Mesendoderm (in vitro differentiated cells): ENCODE measurements at regions not wholly inside any gene's neighbourhood (a gene's known extent, or its start where the extent isn't known, plus 50 kb on each side); places are given as distances from the start of the nearest gene placed in this dataset.

Experiments used
- DNase-seq: peaks from one replicate; pipeline ENCODE4 v3.0.0; 2013
- H2AK5ac ChIP-seq: 2 replicates; pipeline ENCODE4 v1.6.1; 2013; ENCODE audit warnings: low read length, inconsistent platforms
- H2BK120ac ChIP-seq: 2 replicates; pipeline ENCODE4 v1.6.1; 2013; ENCODE audit warnings: low read depth, mild to moderate bottlenecking, low read length, moderate library complexity, mixed read lengths
- H2BK15ac ChIP-seq: replicated peaks from 2 replicates; pipeline ENCODE4 v1.6.1; 2013; ENCODE audit warnings: low read depth, mild to moderate bottlenecking, moderate library complexity
- H2BK5ac ChIP-seq: 2 replicates; pipeline ENCODE4 v1.6.1; 2013; ENCODE audit warnings: low read length, inconsistent platforms
- H3K18ac ChIP-seq: 2 replicates; pipeline ENCODE4 v1.6.1; 2013; ENCODE audit warnings: mild to moderate bottlenecking, low read length, mixed read lengths
- H3K23ac ChIP-seq: one replicate; pipeline ENCODE4 v1.6.1; 2013; ENCODE audit warnings: low read length
- H3K27ac ChIP-seq: 2 replicates; pipeline ENCODE4 v1.5.1; 2013; ENCODE audit warnings: low read depth, mild to moderate bottlenecking, inconsistent platforms, low read length, moderate library complexity
- H3K27me3 ChIP-seq: 2 replicates; pipeline ENCODE4 v1.6.1; 2013; ENCODE audit warnings: low read length, control low read depth, mild to moderate bottlenecking, inconsistent platforms; ENCODE audit not compliant: insufficient read depth, poor library complexity
- H3K36me3 ChIP-seq: 2 replicates; pipeline ENCODE4 v1.6.1; 2013; ENCODE audit warnings: low read length, inconsistent platforms; ENCODE audit not compliant: control insufficient read depth, insufficient read depth
- H3K4ac ChIP-seq: one replicate; pipeline ENCODE4 v1.6.1; 2013; ENCODE audit warnings: low read depth, mild to moderate bottlenecking, low read length, moderate library complexity
- H3K4me1 ChIP-seq: 2 replicates; pipeline ENCODE4 v1.6.1; 2013; ENCODE audit warnings: low read depth, low read length, inconsistent platforms; ENCODE audit not compliant: control insufficient read depth
- H3K4me2 ChIP-seq: 2 replicates; pipeline ENCODE4 v1.6.1; 2013; ENCODE audit warnings: low read length
- H3K4me3 ChIP-seq: 2 replicates; pipeline ENCODE4 v1.5.1; 2013; ENCODE audit warnings: mild to moderate bottlenecking, low read length
- H3K56ac ChIP-seq: one replicate; pipeline ENCODE4 v1.6.1; 2013; ENCODE audit warnings: low read length
- H3K79me1 ChIP-seq: 2 replicates; pipeline ENCODE4 v1.6.1; 2013; ENCODE audit warnings: low read length, inconsistent platforms
- H3K79me2 ChIP-seq: 2 replicates; pipeline ENCODE4 v1.6.1; 2013; ENCODE audit warnings: mild to moderate bottlenecking, low read length; ENCODE audit not compliant: control insufficient read depth, insufficient read depth
- H3K9ac ChIP-seq: 2 replicates; pipeline ENCODE4 v1.6.1; 2013; ENCODE audit warnings: low read length, inconsistent platforms
- H4K5ac ChIP-seq: one replicate; pipeline ENCODE4 v1.6.1; 2013; ENCODE audit warnings: low read length
- H4K8ac ChIP-seq: one replicate; pipeline ENCODE4 v1.6.1; 2013; ENCODE audit warnings: low read depth, mild to moderate bottlenecking, control low read depth, low read length, moderate library complexity
- WGBS: extraction: QIAGEN DNeasy Blood & Tissue Kit; methylation state at CpG from one replicate; pipeline ENCODE4 v1.1.7; 2013; ENCODE audit warnings: low lambda C conversion rate, missing lambda C conversion rate; ENCODE audit not compliant: insufficient coverage; ENCODE audit errors: extremely low coverage; 5-methylcytosine and 5-hydroxymethylcytosine counted together

DNA sequence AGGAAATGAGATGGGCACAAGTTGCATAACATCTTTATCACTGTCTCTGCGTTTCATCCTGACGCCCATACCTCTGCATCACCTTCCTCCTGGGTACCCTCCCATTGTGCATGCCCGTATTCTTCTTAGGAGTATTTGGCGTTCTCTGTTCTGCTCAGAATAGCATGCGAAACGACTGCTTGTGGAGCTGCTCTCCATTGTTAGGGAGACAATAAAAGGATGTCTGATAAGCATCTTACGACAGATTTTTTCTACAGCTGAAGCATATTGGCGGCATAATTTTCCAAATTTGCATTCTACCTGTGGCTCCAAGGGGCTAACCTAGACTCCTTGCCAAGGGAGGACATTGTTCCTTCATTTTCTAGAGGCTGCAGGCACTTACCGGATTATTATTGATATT, 118.6 kb downstream of the EDN1 start:
- H3K56ac ChIP-seq, result no peak overlapping the region

DNA sequence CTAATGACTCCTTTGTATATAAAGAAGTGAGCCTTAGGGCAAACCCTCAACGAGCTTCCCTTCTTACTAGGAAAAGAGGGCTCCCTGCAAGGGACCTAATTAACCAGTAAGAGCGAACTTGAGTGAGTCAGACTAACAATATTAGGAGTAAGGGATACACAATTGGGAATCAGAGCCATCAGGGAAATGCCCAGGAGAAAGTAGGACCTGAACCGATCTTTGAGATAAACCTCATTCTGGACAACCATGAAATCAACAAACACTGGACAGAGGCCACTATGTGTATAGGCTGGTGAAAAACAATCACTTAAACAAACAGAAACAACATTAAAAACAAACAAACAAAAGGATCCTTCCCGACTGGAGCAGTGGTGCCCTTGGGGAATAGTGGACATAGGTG, 120.8 kb downstream of the EDN1 start:
- no peak overlapping the region for H3K23ac ChIP-seq
- no peak overlapping the region for H3K9ac ChIP-seq
- H3K18ac ChIP-seq, result no peak overlapping the region
- DNase-seq, result no peak
- no peak overlapping the region for H2BK5ac ChIP-seq
- H4K8ac ChIP-seq, result no peak overlapping the region
- H3K27me3 ChIP-seq, result no peaks in the 10 kb centered on the region
- no CpG with 5 or more reads among the region's 4 CpGs for WGBS
- no peak overlapping the region for H4K5ac ChIP-seq
- no peak overlapping the region for H3K56ac ChIP-seq
- H3K4me2 ChIP-seq, result no peak overlapping the region
- H2BK120ac ChIP-seq, result no peak overlapping the region
- no peaks in the 10 kb centered on the region for H3K4me1 ChIP-seq
- H2BK15ac ChIP-seq, result no peak overlapping the region
- H2AK5ac ChIP-seq, result no peak overlapping the region
- H3K36me3 ChIP-seq, result no peaks in the 10 kb centered on the region
- no peak overlapping the region for H3K27ac ChIP-seq
- no peak overlapping the region for H3K4ac ChIP-seq
- H3K79me1 ChIP-seq, result no peaks in the 10 kb centered on the region
- H3K79me2 ChIP-seq, result no peaks in the 10 kb centered on the region
- no peak overlapping the region for H3K4me3 ChIP-seq

More for the DNA sequence above, 118.6 kb downstream of the EDN1 start:
- Histone ChIP-seq H3K79me1 (no peaks in the 10 kb centered on the region), H3K4ac (no peak overlapping the region), H2BK15ac (no peak overlapping the region), H3K4me2 (no peak overlapping the region), H2AK5ac (no peak overlapping the region), H3K4me3 (no peak overlapping the region), H2BK5ac (no peak overlapping the region), H3K23ac (no peak overlapping the region), H3K36me3 (no peaks in the 10 kb centered on the region), H2BK120ac (no peak overlapping the region), H3K18ac (no peak overlapping the region), H4K5ac (no peak overlapping the region), H3K79me2 (no peaks in the 10 kb centered on the region), H3K27me3 (no peaks in the 10 kb centered on the region), H3K9ac (no peak overlapping the region), H4K8ac (no peak overlapping the region), H3K4me1 (no peaks in the 10 kb centered on the region), H3K27ac (no peak overlapping the region)
- no CpG with 5 or more reads among the region's 9 CpGs for WGBS
- DNase-seq, result no peak

DNA sequence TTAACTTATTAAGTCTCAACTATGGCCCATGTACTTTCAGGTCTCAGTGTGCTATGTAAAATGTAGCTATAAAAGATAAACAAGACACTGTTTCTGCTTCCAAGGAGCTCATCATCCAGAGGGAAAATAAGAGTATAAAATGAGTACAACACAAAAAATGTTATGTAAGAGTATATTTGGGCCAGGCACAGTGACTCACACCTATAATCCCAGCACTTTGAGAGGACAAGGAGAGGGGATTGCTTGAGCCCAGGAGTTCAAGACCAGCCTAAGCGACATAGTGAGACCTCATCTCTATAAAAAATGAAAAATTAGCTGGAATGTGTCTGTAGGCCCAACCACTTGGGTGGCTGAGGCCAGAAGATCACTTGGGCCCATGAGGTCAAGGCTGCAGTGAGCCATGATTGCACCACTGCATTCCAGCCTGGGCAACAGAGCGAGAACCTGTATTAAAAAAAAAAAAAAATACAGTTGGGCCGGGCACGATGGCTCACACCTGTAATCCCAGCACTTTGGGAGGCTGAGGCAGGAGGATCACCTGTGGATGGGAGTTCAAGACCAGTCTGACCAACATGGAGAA, 124.0 kb downstream of the EDN1 start:
- Histone ChIP-seq H3K79me2 (no peaks in the 10 kb centered on the region), H3K27ac (no peak overlapping the region), H3K18ac (no peak overlapping the region), H3K56ac (no peak overlapping the region), H3K4me1 (no peaks in the 10 kb centered on the region), H2AK5ac (no peak overlapping the region), H2BK120ac (no peak overlapping the region), H3K4me3 (no peak overlapping the region), H3K23ac (no peak overlapping the region), H3K4me2 (no peak overlapping the region), H3K9ac (no peak overlapping the region), H3K4ac (no peak overlapping the region), H3K27me3 (no peaks in the 10 kb centered on the region), H3K79me1 (no peaks in the 10 kb centered on the region), H3K36me3 (no peaks in the 10 kb centered on the region), H4K8ac (no peak overlapping the region), H2BK5ac (no peak overlapping the region), H4K5ac (no peak overlapping the region), H2BK15ac (no peak overlapping the region)
- no CpG with 5 or more reads among the region's 4 CpGs for WGBS
- DNase-seq, result no peak

DNA sequence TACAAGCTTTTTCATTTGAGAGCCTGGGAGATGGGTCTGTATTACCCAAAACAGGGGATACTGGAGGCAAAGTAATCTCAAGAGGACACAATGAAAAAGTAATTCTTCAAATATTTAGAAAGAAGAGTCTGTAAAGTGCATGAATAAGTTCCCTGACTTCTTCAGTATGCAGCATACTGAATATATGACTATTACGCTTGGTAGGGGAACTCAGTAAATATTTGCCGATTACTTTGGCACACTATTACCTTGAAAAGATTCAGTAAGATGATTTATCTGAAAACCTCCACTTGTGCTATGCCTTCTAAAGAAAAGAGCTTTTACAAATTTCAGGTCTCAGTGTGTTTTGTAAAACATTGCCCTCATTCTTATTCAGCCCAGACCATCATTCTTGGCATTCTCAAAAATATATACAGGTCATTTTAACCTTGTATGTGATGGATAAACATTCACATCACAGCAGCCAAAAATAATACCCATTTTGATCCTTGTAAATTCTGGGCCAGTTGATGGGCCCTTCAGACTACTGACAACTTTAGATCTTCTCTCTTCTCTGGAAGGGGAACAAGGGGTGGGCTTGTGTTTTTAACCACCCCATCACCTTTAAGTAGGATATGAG, 125.9 kb downstream of the EDN1 start:
- WGBS, result no CpG with 5 or more reads among the region's 2 CpGs
- DNase-seq, result no peak
- H3K27ac ChIP-seq, result no peak overlapping the region

DNA sequence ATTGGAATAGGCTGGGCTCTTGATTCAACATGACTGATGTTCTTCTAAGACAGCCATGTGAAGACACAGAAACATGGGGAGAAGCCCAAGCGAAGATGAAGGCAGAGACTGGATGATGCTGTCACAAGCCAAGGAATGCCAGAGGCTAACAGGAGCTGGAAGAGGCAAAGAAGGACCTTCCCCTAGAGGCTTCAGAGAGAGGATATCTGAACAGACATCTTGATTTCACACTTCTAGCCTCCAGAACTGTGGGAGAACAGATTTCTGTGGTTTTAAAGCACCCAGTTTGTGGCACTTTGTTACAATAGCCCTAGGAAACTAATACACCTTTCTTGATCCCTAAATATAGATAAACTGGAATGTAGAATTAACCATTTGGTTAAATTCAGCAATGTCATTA, 127.0 kb downstream of the EDN1 start:
- Histone ChIP-seq H2AK5ac (no peak overlapping the region), H4K8ac (no peak overlapping the region), H2BK120ac (no peak overlapping the region), H3K23ac (no peak overlapping the region), H3K79me2 (no peaks in the 10 kb centered on the region), H3K27ac (no peak overlapping the region), H2BK5ac (no peak overlapping the region), H4K5ac (no peak overlapping the region), H3K36me3 (no peaks in the 10 kb centered on the region), H3K27me3 (no peaks in the 10 kb centered on the region), H3K4ac (no peak overlapping the region), H3K4me3 (no peak overlapping the region), H3K79me1 (no peaks in the 10 kb centered on the region), H3K4me1 (no peaks in the 10 kb centered on the region), H2BK15ac (no peak overlapping the region), H3K56ac (no peak overlapping the region), H3K9ac (no peak overlapping the region), H3K4me2 (no peak overlapping the region), H3K18ac (no peak overlapping the region)
- no CpG with 5 or more reads among the region's 1 CpG for WGBS
- DNase-seq, result no peak

More for the DNA sequence above, 125.9 kb downstream of the EDN1 start:
- H2BK120ac ChIP-seq, result no peak overlapping the region
- H3K18ac ChIP-seq, result no peak overlapping the region
- peak overlapping the region; percentile 28 for H4K8ac ChIP-seq
- no peak overlapping the region for H2BK5ac ChIP-seq
- H3K9ac ChIP-seq, result no peak overlapping the region
- H3K4me1 ChIP-seq, result no peaks in the 10 kb centered on the region
- no peak overlapping the region for H2AK5ac ChIP-seq
- H3K4me2 ChIP-seq, result no peak overlapping the region
- H3K36me3 ChIP-seq, result no peaks in the 10 kb centered on the region
- H4K5ac ChIP-seq, result no peak overlapping the region
- H3K56ac ChIP-seq, result no peak overlapping the region
- H3K27me3 ChIP-seq, result no peaks in the 10 kb centered on the region
- H3K4me3 ChIP-seq, result no peak overlapping the region
- H3K4ac ChIP-seq, result no peak overlapping the region
- no peak overlapping the region for H2BK15ac ChIP-seq
- H3K23ac ChIP-seq, result no peak overlapping the region
- H3K79me2 ChIP-seq, result no peaks in the 10 kb centered on the region
- H3K79me1 ChIP-seq, result no peaks in the 10 kb centered on the region

DNA sequence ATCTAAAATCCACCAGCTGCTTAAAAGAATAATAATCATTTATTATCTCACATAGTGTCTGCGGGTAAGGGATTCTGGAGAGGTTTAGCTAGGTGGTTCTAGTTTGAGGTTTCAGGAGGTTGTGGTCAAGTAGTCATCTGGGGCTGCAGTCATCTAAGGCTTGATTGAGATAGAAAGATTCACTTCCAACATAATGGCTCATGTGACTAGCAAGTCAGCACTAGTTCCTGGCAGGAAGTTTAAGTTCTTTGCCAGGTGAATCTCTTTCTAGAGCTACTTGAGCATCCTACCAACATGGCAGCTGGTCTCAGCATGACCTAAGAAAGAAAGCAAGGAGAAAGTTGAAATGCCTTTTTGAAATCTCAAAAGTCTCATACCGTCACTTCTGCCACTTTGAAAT, 128.8 kb downstream of the EDN1 start:
- Histone ChIP-seq H2BK5ac (no peak overlapping the region), H2BK120ac (no peak overlapping the region), H4K5ac (no peak overlapping the region), H4K8ac (no peak overlapping the region), H2AK5ac (no peak overlapping the region), H3K79me2 (no peaks in the 10 kb centered on the region), H3K4ac (no peak overlapping the region), H3K27ac (no peak overlapping the region), H3K18ac (no peak overlapping the region), H3K56ac (no peak overlapping the region), H3K23ac (no peak overlapping the region), H2BK15ac (no peak overlapping the region), H3K36me3 (no peaks in the 10 kb centered on the region), H3K79me1 (no peaks in the 10 kb centered on the region), H3K27me3 (no peaks in the 10 kb centered on the region), H3K4me1 (no peaks in the 10 kb centered on the region), H3K9ac (no peak overlapping the region), H3K4me3 (no peak overlapping the region), H3K4me2 (no peak overlapping the region)
- DNase-seq, result no peak
- WGBS, result no CpG with 5 or more reads among the region's 2 CpGs
